ENCODE measurements at regions not wholly inside any gene's neighbourhood (a gene's known extent, or its start where the extent isn't known, plus 50 kb on each side); places are given as distances from the start of the nearest gene placed in this dataset.

DNA sequence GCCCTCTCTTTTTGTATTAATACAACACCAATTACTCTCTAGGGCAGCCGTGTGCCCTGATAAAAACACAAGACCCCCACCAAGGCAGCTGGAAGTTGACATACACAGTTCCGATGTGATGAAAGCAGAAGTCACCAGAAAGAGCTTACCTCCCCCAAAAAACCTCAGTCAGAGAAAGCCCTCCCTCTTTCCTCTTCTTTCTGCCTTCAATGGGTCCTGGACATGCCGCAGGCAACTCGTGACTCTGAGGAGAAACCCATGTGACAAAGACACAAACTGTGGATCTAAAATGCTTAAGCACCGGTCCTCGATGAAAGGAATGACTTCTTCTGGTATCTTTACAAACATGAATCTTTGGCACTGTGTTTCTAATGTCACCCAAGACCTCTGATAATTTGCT lies 117.7 kb upstream of the CCDC28A start:
- H3K4me3 ChIP-seq (ENCODE audit: low read depth, low read length), result no peak overlapping the region
- in situ Hi-C loops (cut with HindIII; ENCODE audit: low sequenced_read_pairs), result no loop called here
- no peak for DNase-seq (ENCODE audit: low read depth)
- TF ChIP-seq, protein P1, sequence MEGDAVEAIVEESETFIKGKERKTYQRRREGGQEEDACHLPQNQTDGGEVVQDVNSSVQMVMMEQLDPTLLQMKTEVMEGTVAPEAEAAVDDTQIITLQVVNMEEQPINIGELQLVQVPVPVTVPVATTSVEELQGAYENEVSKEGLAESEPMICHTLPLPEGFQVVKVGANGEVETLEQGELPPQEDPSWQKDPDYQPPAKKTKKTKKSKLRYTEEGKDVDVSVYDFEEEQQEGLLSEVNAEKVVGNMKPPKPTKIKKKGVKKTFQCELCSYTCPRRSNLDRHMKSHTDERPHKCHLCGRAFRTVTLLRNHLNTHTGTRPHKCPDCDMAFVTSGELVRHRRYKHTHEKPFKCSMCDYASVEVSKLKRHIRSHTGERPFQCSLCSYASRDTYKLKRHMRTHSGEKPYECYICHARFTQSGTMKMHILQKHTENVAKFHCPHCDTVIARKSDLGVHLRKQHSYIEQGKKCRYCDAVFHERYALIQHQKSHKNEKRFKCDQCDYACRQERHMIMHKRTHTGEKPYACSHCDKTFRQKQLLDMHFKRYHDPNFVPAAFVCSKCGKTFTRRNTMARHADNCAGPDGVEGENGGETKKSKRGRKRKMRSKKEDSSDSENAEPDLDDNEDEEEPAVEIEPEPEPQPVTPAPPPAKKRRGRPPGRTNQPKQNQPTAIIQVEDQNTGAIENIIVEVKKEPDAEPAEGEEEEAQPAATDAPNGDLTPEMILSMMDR (IDR thresholded peaks at IDR 0.05; ENCODE audit: low read depth, low read length, missing control alignments), result no peak

DNA sequence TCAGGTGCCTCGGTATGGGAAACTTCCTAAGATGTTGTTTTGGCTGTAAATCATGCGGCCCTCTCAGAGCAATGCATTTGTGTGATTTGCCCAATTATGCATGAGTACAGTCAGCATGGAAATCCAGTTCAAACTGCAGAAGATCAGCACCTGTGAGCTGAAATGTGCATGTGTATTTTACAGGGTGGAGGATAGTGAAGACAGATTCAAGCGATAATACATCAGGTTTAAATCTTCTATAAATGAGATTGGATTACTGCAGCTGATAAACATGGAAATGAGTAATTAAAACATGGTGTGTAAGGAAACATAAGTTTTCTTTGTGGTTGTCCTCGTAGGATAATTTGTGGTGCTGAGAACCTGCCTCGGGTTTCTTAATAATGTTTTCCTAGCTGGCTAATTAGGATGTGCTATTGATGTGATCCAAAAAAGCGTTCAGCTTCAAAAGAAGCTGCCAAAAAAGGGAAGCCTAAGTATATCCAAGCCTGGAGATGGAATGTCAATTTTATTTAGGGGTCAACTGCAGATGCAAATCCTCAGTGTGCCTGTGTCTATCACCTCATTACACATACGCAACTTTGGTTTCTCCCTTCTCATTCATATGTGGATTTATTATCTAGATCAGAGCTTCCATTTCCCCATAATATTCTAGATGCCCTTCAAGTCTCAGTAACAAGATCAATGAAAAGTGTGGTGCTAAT lies 117.1 kb upstream of the CCDC28A start:
- DNase-seq (ENCODE audit: low read depth), result no peak
- in situ Hi-C loops (cut with HindIII; ENCODE audit: low sequenced_read_pairs), result no loop called here
- H3K4me3 ChIP-seq (ENCODE audit: low read depth, low read length), result no peak overlapping the region
- TF ChIP-seq, protein P1 (IDR thresholded peaks at IDR 0.05; ENCODE audit: low read depth, low read length, missing control alignments), result no peak

DNA sequence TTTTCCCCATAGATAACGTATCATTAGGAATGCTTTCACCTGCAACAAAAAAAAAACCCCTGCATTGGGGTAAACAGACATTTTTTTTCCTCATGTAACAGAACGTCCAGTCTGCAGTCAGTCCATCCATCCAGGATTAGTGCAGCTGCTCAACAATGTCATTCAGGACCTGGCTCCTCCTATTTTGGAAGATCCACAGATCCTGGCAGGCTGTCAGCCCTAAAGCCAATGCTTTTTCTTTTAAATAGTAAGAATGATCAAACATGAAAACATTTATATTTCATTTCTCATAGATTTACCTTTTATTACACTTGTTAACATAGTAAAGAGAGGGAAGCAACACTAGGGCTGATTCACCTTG lies 116.5 kb upstream of the CCDC28A start:
- TF ChIP-seq, protein P1 (IDR thresholded peaks at IDR 0.05; ENCODE audit: low read depth, low read length, missing control alignments), result no peak
- in situ Hi-C loops (cut with HindIII; ENCODE audit: low sequenced_read_pairs), result no loop called here
- no peak for DNase-seq (ENCODE audit: low read depth)
- no peak overlapping the region for H3K4me3 ChIP-seq (ENCODE audit: low read depth, low read length)

DNA sequence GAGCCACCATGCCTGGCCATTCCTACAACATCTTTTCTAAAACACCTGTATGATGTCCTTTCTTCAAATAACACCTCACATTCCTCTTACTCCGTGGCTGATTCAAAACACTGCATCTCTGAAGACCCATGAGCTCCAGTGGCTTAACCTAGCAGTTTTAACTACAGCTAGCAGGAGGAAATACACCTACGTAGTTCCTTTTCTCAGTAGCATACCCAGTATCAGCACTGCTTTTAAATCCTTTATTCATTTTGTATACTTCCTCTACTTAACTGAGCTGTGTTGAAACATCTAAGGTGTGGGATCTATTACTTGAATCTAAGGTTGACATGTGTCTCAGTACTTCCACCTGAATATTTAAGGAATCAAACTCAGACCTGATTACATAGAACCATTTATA lies 113.6 kb upstream of the CCDC28A start:
- TF ChIP-seq, protein P1 (IDR thresholded peaks at IDR 0.05; ENCODE audit: low read depth, low read length, missing control alignments), result no peak
- in situ Hi-C loops (cut with HindIII; ENCODE audit: low sequenced_read_pairs), result no loop called here
- H3K4me3 ChIP-seq (ENCODE audit: low read depth, low read length), result no peak overlapping the region
- DNase-seq (ENCODE audit: low read depth), result no peak

DNA sequence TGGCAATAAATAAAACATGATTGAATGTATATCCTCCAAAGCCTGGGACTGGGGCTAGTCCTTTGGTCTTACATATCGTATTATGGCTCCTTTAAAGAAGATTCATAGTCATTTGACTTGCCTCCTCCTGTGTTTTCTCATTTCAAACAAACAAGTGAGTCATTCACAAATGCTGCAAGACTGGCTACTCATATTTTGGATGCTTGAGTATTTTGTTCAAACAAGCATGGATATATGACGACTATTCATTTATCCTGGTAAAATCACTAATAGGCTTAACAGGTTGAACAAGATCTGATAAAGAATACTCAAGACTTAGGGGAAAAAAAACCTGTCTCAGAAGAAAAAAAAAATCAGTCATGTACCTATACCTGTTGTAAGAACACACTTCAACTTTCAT lies 111.1 kb upstream of the CCDC28A start:
- TF ChIP-seq, protein P1 (IDR thresholded peaks at IDR 0.05; ENCODE audit: low read depth, low read length, missing control alignments), result no peak
- H3K4me3 ChIP-seq (ENCODE audit: low read depth, low read length), result no peak overlapping the region
- DNase-seq (ENCODE audit: low read depth), result no peak
- in situ Hi-C loops (cut with HindIII; ENCODE audit: low sequenced_read_pairs), result no loop called here

DNA sequence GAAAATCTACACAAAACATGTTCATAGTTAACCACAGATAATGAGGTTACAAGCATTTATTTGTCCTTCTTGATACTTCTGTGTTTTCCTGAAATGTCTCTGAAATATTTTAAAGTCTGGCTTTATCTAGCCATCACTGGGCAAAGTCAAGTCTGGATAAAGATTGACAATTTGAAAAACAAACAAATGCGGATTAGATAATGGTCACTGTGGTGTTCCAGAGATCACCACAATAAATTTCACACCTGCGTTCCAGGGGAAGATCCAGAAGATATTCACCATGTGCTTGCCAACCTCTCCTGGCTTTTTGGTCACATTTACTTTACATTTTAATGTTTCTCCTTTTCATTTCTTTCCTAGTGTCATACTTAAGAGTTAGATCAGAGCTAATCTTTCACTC lies 109.7 kb upstream of the CCDC28A start:
- TF ChIP-seq, protein P1 (IDR thresholded peaks at IDR 0.05; ENCODE audit: low read depth, low read length, missing control alignments), result no peak
- no peak for DNase-seq (ENCODE audit: low read depth)
- in situ Hi-C loops (cut with HindIII; ENCODE audit: low sequenced_read_pairs), result no loop called here
- no peak overlapping the region for H3K4me3 ChIP-seq (ENCODE audit: low read depth, low read length)

All from astrocyte of the cerebellum (primary cell).